HG03095 (cell line): ENCODE measurements at regions not wholly inside any gene's neighbourhood (a gene's known extent, or its start where the extent isn't known, plus 50 kb on each side); places are given as distances from the start of the nearest gene placed in this dataset.

ENCODE experiments used
- ATAC-seq: cut with Tn5 transposase; IDR thresholded peaks from one replicate; pipeline ENCODE4 v1.9.1; 2021; ENCODE audit warnings: moderate library complexity; ENCODE audit not compliant: unreplicated experiment

GRCh38 chr2:22513563-22513962 lies 871.4 kb upstream of the KLHL29 start:
- no peak for ATAC-seq

GRCh38 chr2:22517141-22517540 lies 867.8 kb upstream of the KLHL29 start:
- ATAC-seq: no peak

- ATAC-seq: no peak
Measured at GRCh38 chr2:22518641-22519040, 866.3 kb upstream of the KLHL29 start.

- ATAC-seq: no peak
Measured at GRCh38 chr2:22520369-22521288, 864.4 kb upstream of the KLHL29 start.

GRCh38 chr2:22521620-22522019 lies 863.4 kb upstream of the KLHL29 start:
- no peak for ATAC-seq

- ATAC-seq: no peak
Measured at GRCh38 chr2:22525681-22526080, 859.3 kb upstream of the KLHL29 start.

GRCh38 chr2:22530131-22530530 lies 854.8 kb upstream of the KLHL29 start:
- ATAC-seq: no peak

- no peak for ATAC-seq
Measured at GRCh38 chr2:22536133-22536532, 848.8 kb upstream of the KLHL29 start.

GRCh38 chr2:22554453-22554852 lies 830.5 kb upstream of the KLHL29 start:
- no peak for ATAC-seq

GRCh38 chr2:22557406-22557805 lies 827.6 kb upstream of the KLHL29 start:
- ATAC-seq: no peak

- no peak for ATAC-seq
Measured at GRCh38 chr2:22560021-22560420, 825.0 kb upstream of the KLHL29 start.

- no peak for ATAC-seq
Measured at GRCh38 chr2:22579341-22579740, 805.6 kb upstream of the KLHL29 start.

GRCh38 chr2:22582107-22582506 lies 802.9 kb upstream of the KLHL29 start:
- no peak for ATAC-seq

GRCh38 chr2:22596306-22596705 lies 788.7 kb upstream of the KLHL29 start:
- ATAC-seq: no peak

- ATAC-seq: no peak
Measured at GRCh38 chr2:22600156-22600555, 784.8 kb upstream of the KLHL29 start.

- no peak for ATAC-seq
Measured at GRCh38 chr2:22600999-22601398, 784.0 kb upstream of the KLHL29 start.

GRCh38 chr2:22604136-22604535 lies 780.8 kb upstream of the KLHL29 start:
- no peak for ATAC-seq

GRCh38 chr2:22616031-22616430 lies 768.9 kb upstream of the KLHL29 start:
- ATAC-seq: no peak

GRCh38 chr2:22623620-22624019 lies 761.4 kb upstream of the KLHL29 start:
- no peak for ATAC-seq

- no peak for ATAC-seq
Measured at GRCh38 chr2:22626621-22627020, 758.4 kb upstream of the KLHL29 start.

- ATAC-seq: no peak
Measured at GRCh38 chr2:22628221-22628620, 756.8 kb upstream of the KLHL29 start.

- ATAC-seq: no peak
Measured at GRCh38 chr2:22628906-22629305, 756.1 kb upstream of the KLHL29 start.

GRCh38 chr2:22634167-22634566 lies 750.8 kb upstream of the KLHL29 start:
- ATAC-seq: no peak
